PFSK-1 (cell line): ENCODE measurements at regions not wholly inside any gene's neighbourhood (a gene's known extent, or its start where the extent isn't known, plus 50 kb on each side); places are given as distances from the start of the nearest gene placed in this dataset.

Experiments
- FOXP2 ChIP-seq: optimal IDR thresholded peaks from 2 replicates; pipeline ENCODE3; 2011; ENCODE audit warnings: borderline replicate concordance, control low read depth, inconsistent platforms; ENCODE audit not compliant: insufficient read depth; ENCODE audit errors: extremely low read length, extremely low read depth
- POLR2AphosphoS5 ChIP-seq: IDR thresholded peaks from 2 replicates; pipeline ENCODE4 v1.6.1; 2012; ENCODE audit warnings: low read depth, mild to moderate bottlenecking, control low read depth, low read length, moderate library complexity
- REST ChIP-seq, 2 experiments: IDR thresholded peaks; 2 replicates each; pipeline versions ENCODE4 v1.6.1 to v1.8.0; 2011 to 2012; ENCODE audit warnings: low read depth in 2 of 2, low read length in 2 of 2, control low read depth in 1 of 2, inconsistent platforms in 1 of 2, mild to moderate bottlenecking in 1 of 2, moderate library complexity in 1 of 2; ENCODE audit not compliant: insufficient read depth in 1 of 2
- SIN3A ChIP-seq: IDR thresholded peaks from 2 replicates; pipeline ENCODE4 v1.6.1; 2012; ENCODE audit warnings: mild to moderate bottlenecking, low read length, moderate library complexity, borderline replicate concordance; ENCODE audit not compliant: insufficient read depth
- TAF1 ChIP-seq: IDR thresholded peaks from 2 replicates; pipeline ENCODE4 v1.6.1; 2012; ENCODE audit warnings: low read length, control low read depth, borderline replicate concordance; ENCODE audit not compliant: insufficient read depth

GRCh38 chr1:219312967-219313366 is 139.3 kb downstream of the LYPLAL1 start:
- TF ChIP-seq SIN3A (no peak), REST (IDR thresholded peaks at IDR 0.05; ENCODE audit: insufficient read depth in 1 of 2, low read depth in 2 of 2, low read length in 2 of 2) (no peak), FOXP2 (no peak), TAF1 (no peak), POLR2AphosphoS5 (no peak)

GRCh38 chr1:219310181-219310728 is 136.6 kb downstream of the LYPLAL1 start:
- TF ChIP-seq POLR2AphosphoS5 (no peak), FOXP2 (no peak), TAF1 (no peak), SIN3A (no peak), REST (IDR thresholded peaks at IDR 0.05; ENCODE audit: insufficient read depth in 1 of 2, low read depth in 2 of 2, low read length in 2 of 2) (no peak)

- TF ChIP-seq SIN3A (no peak), TAF1 (no peak), REST (IDR thresholded peaks at IDR 0.05; ENCODE audit: insufficient read depth in 1 of 2, low read depth in 2 of 2, low read length in 2 of 2) (no peak), FOXP2 (no peak), POLR2AphosphoS5 (no peak)
These were observed 134.7 kb downstream of the LYPLAL1 start for GRCh38 chr1:219308367-219308766.

GRCh38 chr1:219304227-219305226 is 130.8 kb downstream of the LYPLAL1 start:
- TF ChIP-seq FOXP2: no peak
- TF ChIP-seq SIN3A: no peak
- no peak for TF ChIP-seq TAF1

- TF ChIP-seq TAF1 (no peak), POLR2AphosphoS5 (no peak), SIN3A (no peak), FOXP2 (no peak), REST (IDR thresholded peaks at IDR 0.05; ENCODE audit: insufficient read depth in 1 of 2, low read depth in 2 of 2, low read length in 2 of 2) (no peak)
These were observed 129.0 kb downstream of the LYPLAL1 start for GRCh38 chr1:219302697-219303096.
